H1 (cell line): ENCODE measurements at regions not wholly inside any gene's neighbourhood (a gene's known extent, or its start where the extent isn't known, plus 50 kb on each side); places are given as distances from the start of the nearest gene placed in this dataset.
A peak's percentile ranks its signal among the peaks of the same experiment; 100 is the strongest.

Experiments
- CTCF ChIA-PET: fragments of 300-600 bp; sonication (Branson Sonifier 250); formaldehyde crosslinking; loops from one replicate; lab custom pipeline; 2021; ENCODE audit not compliant: partially characterized antibody; lab: Charles Lee
- POLR2A ChIA-PET: fragments of 300-600 bp; sonication (Branson Sonifier 250); formaldehyde crosslinking; loops from one replicate; lab custom pipeline; 2021; ENCODE audit warnings: inconsistent platforms; ENCODE audit not compliant: partially characterized antibody; lab: Charles Lee
- DNase-seq, 2 experiments: peaks; one replicate each; pipeline versions ENCODE4 v3.0.0 to v3.0.0-alpha.2; 2010 to 2022; ENCODE audit warnings: low spot score in 2 of 2, low read depth in 1 of 2, mixed read lengths in 1 of 2
- FAIRE-seq: peaks from 2 replicates; lab custom pipeline; 2011; peaks lifted over from hg19 to GRCh38; lab: Jason Lieb, UNC
- H2AFZ ChIP-seq: 2 replicates; pipeline ENCODE4 v1.8.1; 2012; ENCODE audit warnings: low read length, inconsistent platforms
- H2AK5ac ChIP-seq: 2 replicates; pipeline ENCODE4 v1.6.1; 2013; ENCODE audit warnings: low read depth, low read length
- H2BK120ac ChIP-seq: replicated peaks from 2 replicates; pipeline ENCODE3; 2013; ENCODE audit warnings: low read depth, low read length, inconsistent platforms
- H2BK12ac ChIP-seq: 2 replicates; pipeline ENCODE4 v1.6.1; 2013; ENCODE audit warnings: low read depth, low read length
- H2BK15ac ChIP-seq: 2 replicates; pipeline ENCODE4 v1.6.1; 2013; ENCODE audit warnings: low read length
- H2BK20ac ChIP-seq: 2 replicates; pipeline ENCODE4 v1.6.1; 2013; ENCODE audit warnings: low read length
- H2BK5ac ChIP-seq: 2 replicates; pipeline ENCODE4 v1.6.1; 2013; ENCODE audit warnings: low read depth, low read length
- H3K14ac ChIP-seq: 2 replicates; pipeline ENCODE4 v1.6.1; 2013; ENCODE audit warnings: inconsistent platforms; ENCODE audit not compliant: insufficient read length
- H3K18ac ChIP-seq: 2 replicates; pipeline ENCODE4 v1.6.1; 2013; ENCODE audit warnings: low read length; ENCODE audit errors: extremely low read depth
- H3K23ac ChIP-seq: 2 replicates; pipeline ENCODE4 v1.6.1; 2013; ENCODE audit warnings: inconsistent platforms; ENCODE audit not compliant: insufficient read length
- H3K23me2 ChIP-seq: 2 replicates; pipeline ENCODE4 v1.6.1; 2013; ENCODE audit warnings: low read depth, low read length
- H3K27ac ChIP-seq: 2 replicates; pipeline ENCODE4 v1.6.1; 2011; ENCODE audit warnings: low read depth, low read length, inconsistent platforms
- H3K27me3 ChIP-seq, 4 experiments: replicated peaks in 1 of 4; 1 replicate in 1 of 4; 2 replicates in 3 of 4; pipeline versions ENCODE4 v1.6.1 to v1.8.1; 2011 to 2013; ENCODE audit warnings: low read length in 3 of 4, mild to moderate bottlenecking in 3 of 4, inconsistent platforms in 2 of 4, mixed read lengths in 2 of 4, moderate library complexity in 1 of 4; ENCODE audit not compliant: control insufficient read depth in 3 of 4, insufficient read depth in 3 of 4; ENCODE audit errors: extremely low read depth in 1 of 4
- H3K36me3 ChIP-seq, 4 experiments: 2 replicates each; pipeline versions ENCODE4 v1.6.1 to v1.8.1; 2011 to 2013; ENCODE audit warnings: mild to moderate bottlenecking in 4 of 4, low read length in 3 of 4, moderate library complexity in 2 of 4, control low read depth in 1 of 4, inconsistent platforms in 1 of 4; ENCODE audit not compliant: insufficient read depth in 4 of 4, control insufficient read depth in 2 of 4
- H3K4ac ChIP-seq: replicated peaks from 2 replicates; pipeline ENCODE3; 2013; ENCODE audit warnings: low read length, low read depth, mixed read lengths, inconsistent platforms; ENCODE audit not compliant: insufficient read length
- H3K4me1 ChIP-seq, 4 experiments: replicated peaks in 1 of 4; 1 replicate in 1 of 4; 2 replicates in 3 of 4; pipeline versions ENCODE4 v1.6.1 to v1.8.1; 2011 to 2013; ENCODE audit warnings: low read length in 3 of 4, inconsistent platforms in 2 of 4, mixed read lengths in 1 of 4; ENCODE audit not compliant: insufficient read depth in 4 of 4, control insufficient read depth in 3 of 4
- H3K4me2 ChIP-seq, 2 experiments: 2 replicates each; pipeline versions ENCODE4 v1.6.1 to v1.8.1; 2011 to 2013; ENCODE audit warnings: low read depth in 2 of 2, low read length in 2 of 2, control low read depth in 1 of 2, inconsistent platforms in 1 of 2, mild to moderate bottlenecking in 1 of 2; ENCODE audit not compliant: insufficient read depth in 1 of 2
- H3K4me3 ChIP-seq, 4 experiments: fragments of 200-600, 300-600 bp in 1 of 4; sonication (generic), shearing (Covaris generic), sonication (Bioruptor Twin) in 1 of 4; 2 replicates each; pipeline versions ENCODE4 v1.5.1 to v1.8.1; 2011 to 2016; ENCODE audit warnings: low read length in 4 of 4, low read depth in 3 of 4, control low read depth in 2 of 4, inconsistent platforms in 2 of 4, mild to moderate bottlenecking in 2 of 4, mixed read lengths in 1 of 4, moderate library complexity in 1 of 4; ENCODE audit not compliant: insufficient read depth in 2 of 4; ENCODE audit errors: extremely low read depth in 1 of 4
- H3K56ac ChIP-seq: replicated peaks from 2 replicates; pipeline ENCODE3; 2013; ENCODE audit warnings: low read depth, mild to moderate bottlenecking, mixed read lengths, low read length, inconsistent platforms; ENCODE audit not compliant: insufficient read length
- H3K79me1 ChIP-seq: 2 replicates; pipeline ENCODE4 v1.6.1; 2013; ENCODE audit warnings: low read depth, low read length, control low read depth
- H3K79me2 ChIP-seq, 2 experiments: 2 replicates each; pipeline versions ENCODE4 v1.6.1 to v1.8.1; 2012 to 2013; ENCODE audit warnings: low read length in 2 of 2, mild to moderate bottlenecking in 2 of 2, inconsistent platforms in 1 of 2; ENCODE audit not compliant: insufficient read depth in 2 of 2, control insufficient read depth in 1 of 2
- H3K9ac ChIP-seq, 4 experiments: replicated peaks in 1 of 4; 1 replicate in 1 of 4; 2 replicates in 3 of 4; pipeline versions ENCODE4 v1.6.1 to v1.8.1; 2011 to 2013; ENCODE audit warnings: low read depth in 3 of 4, low read length in 3 of 4, control low read depth in 2 of 4, mild to moderate bottlenecking in 2 of 4, moderate library complexity in 2 of 4, inconsistent platforms in 1 of 4; ENCODE audit errors: extremely low read depth in 1 of 4
- H3K9me3 ChIP-seq, 2 experiments: 2 replicates each; pipeline versions ENCODE4 v1.6.1 to v1.8.1; 2012 to 2013; ENCODE audit warnings: mild to moderate bottlenecking in 2 of 2, moderate library complexity in 2 of 2, control low read depth in 1 of 2, inconsistent platforms in 1 of 2, low read depth in 1 of 2, low read length in 1 of 2, mixed read lengths in 1 of 2; ENCODE audit not compliant: insufficient read depth in 2 of 2
- H4K20me1 ChIP-seq, 2 experiments: replicated peaks in 1 of 2; 2 replicates each; pipeline versions ENCODE3 to v1.8.1; 2011 to 2013; ENCODE audit warnings: inconsistent platforms in 2 of 2, low read length in 2 of 2, mild to moderate bottlenecking in 1 of 2; ENCODE audit not compliant: insufficient read depth in 2 of 2, control insufficient read depth in 1 of 2
- H4K5ac ChIP-seq: 2 replicates; pipeline ENCODE4 v1.6.1; 2013; ENCODE audit warnings: low read length, low read depth, mixed read lengths, inconsistent platforms; ENCODE audit not compliant: insufficient read length
- H4K8ac ChIP-seq: 2 replicates; pipeline ENCODE4 v1.8.0; 2013; ENCODE audit warnings: mild to moderate bottlenecking, moderate library complexity, low read length, inconsistent platforms; ENCODE audit not compliant: insufficient read depth; ENCODE audit errors: extremely low read depth
- H4K91ac ChIP-seq: replicated peaks from 2 replicates; pipeline ENCODE3; 2013; ENCODE audit warnings: low read length, mixed read lengths, inconsistent platforms; ENCODE audit not compliant: insufficient read length
- MAFK ChIP-seq: IDR thresholded peaks from 2 replicates; pipeline ENCODE4 v1.6.1; 2012; ENCODE audit warnings: low read depth, mild to moderate bottlenecking, improper control_type of control experiment, low read length
- TAF1 ChIP-seq: IDR thresholded peaks from 2 replicates; pipeline ENCODE4 v1.6.1; 2011; ENCODE audit warnings: mild to moderate bottlenecking, low read depth, low read length
- WGBS, 2 experiments: shearing (Covaris generic) in 1 of 2; methylation state at CpG; one replicate each; pipeline versions ENCODE4 v1.1.6 to v1.1.7; 2013 to 2015; ENCODE audit warnings: low lambda C conversion rate in 2 of 2, mixed read lengths in 2 of 2, inconsistent platforms in 1 of 2, low coverage in 1 of 2, missing lambda C conversion rate in 1 of 2; ENCODE audit not compliant: insufficient replicate concordance in 2 of 2, insufficient coverage in 1 of 2, insufficient read length in 1 of 2; ENCODE audit errors: extremely low coverage in 1 of 2, missing lambda C conversion rate in 1 of 2; 5-methylcytosine and 5-hydroxymethylcytosine counted together

GRCh38 chr2:144607891-144608521 lies 88.1 kb upstream of the ZEB2 start:
- no peaks in the 10 kb centered on the region for H3K79me1 ChIP-seq
- H2BK15ac ChIP-seq: no peak overlapping the region
- no peak overlapping the region for H4K8ac ChIP-seq
- no peak overlapping the region for H3K4ac ChIP-seq
- 88% methylated on average over 7 of the region's 7 CpGs; no CpG with 5 or more reads in 1 of the 2 experiments for WGBS, 2 experiments
- H3K36me3 ChIP-seq: no peaks in the 10 kb centered on the region
- no peak overlapping the region for H2BK5ac ChIP-seq
- TF ChIP-seq MAFK: peak; percentile 70
- no peak for TF ChIP-seq TAF1
- TF ChIP-seq, all 59 proteins: peak for 1
- ChIA-PET POLR2A (no interaction called here), CTCF (no interaction called here)
- Histone ChIP-seq H3K18ac (no peak overlapping the region), H2AFZ (no peak overlapping the region), H4K91ac (no peak overlapping the region), H3K4me1 (no peaks in the 10 kb centered on the region), H3K14ac (no peak overlapping the region), H3K9ac (no peak overlapping the region), H3K4me2 (no peak overlapping the region), H3K23ac (no peak overlapping the region), H3K9me3 (no peaks in the 10 kb centered on the region), H3K27me3 (no peaks in the 10 kb centered on the region), H3K79me2 (no peaks in the 10 kb centered on the region), H3K4me3 (no peak overlapping the region), H3K23me2 (no peaks in the 10 kb centered on the region), H4K20me1 (no peaks in the 10 kb centered on the region), H4K5ac (no peak overlapping the region), H3K27ac (no peak overlapping the region), H2BK12ac (no peak overlapping the region), H2BK120ac (no peak overlapping the region), H2BK20ac (no peak overlapping the region), H3K56ac (no peak overlapping the region), H2AK5ac (no peak overlapping the region)
- FAIRE-seq: no peak
- no peak for DNase-seq
